K562 (cell line): ENCODE measurements at regions not wholly inside any gene's neighbourhood (a gene's known extent, or its start where the extent isn't known, plus 50 kb on each side); places are given as distances from the start of the nearest gene placed in this dataset.

Experiments used
- ATAC-seq: fragments of 200-7000 bp; cut with Tn5 transposase; 3 replicates; pipeline ENCODE4 v1.9.1; 2020; ENCODE audit warnings: moderate library complexity
- BruUV-seq: library from RNA; stranded (reverse); fragments of 400-500 nt; replicated peaks from 2 replicates; lab custom pipeline; 2021; lab: Mats Ljungman, UMichigan
- CTCF ChIA-PET: fragments of 300-600 bp; formaldehyde crosslinking; extraction: SDS; loops from one replicate; lab custom pipeline; 2021; ENCODE audit warnings: low intra/inter-chr PET ratio; lab: Yijun Ruan, JAX
- POLR2A ChIA-PET: fragments of 300-600, 350-650 bp; sonication (Branson Sonifier 250); formaldehyde crosslinking; extraction: SDS; loops from one replicate; lab custom pipeline; 2021; ENCODE audit warnings: antibody characterized with exemption, inconsistent platforms; lab: Yijun Ruan, JAX
- DNase-seq, 4 experiments: peaks; one replicate each; pipeline versions ENCODE4 v3.0.0 to v3.0.0-alpha.2; 2011 to 2018; ENCODE audit warnings: low spot score in 3 of 4, mixed read lengths in 3 of 4; ENCODE audit errors: extremely low read depth in 1 of 4
- FAIRE-seq: peaks from 2 replicates; lab custom pipeline; 2011; peaks lifted over from hg19 to GRCh38; lab: Jason Lieb, UNC
- H2AFZ ChIP-seq: 2 replicates; pipeline ENCODE4 v1.6.0; 2011; ENCODE audit warnings: low read depth, low read length, control low read depth, inconsistent platforms
- H3K27ac ChIP-seq: fragments of 200-600 bp; 3 replicates; pipeline ENCODE4 v1.8.0; 2011; ENCODE audit warnings: low read depth, mild to moderate bottlenecking, control low read depth, inconsistent platforms, low read length, moderate library complexity, mixed read lengths; ENCODE audit errors: extremely low read depth
- H3K27me3 ChIP-seq, 2 experiments: fragments of 300-600 bp in 1 of 2; 2 replicates in 1 of 2; 3 replicates in 1 of 2; pipeline versions ENCODE4 v1.6.0 to v1.8.0; 2011; ENCODE audit warnings: inconsistent platforms in 2 of 2, low read length in 2 of 2, mild to moderate bottlenecking in 1 of 2, mixed read lengths in 1 of 2, moderate library complexity in 1 of 2; ENCODE audit not compliant: control insufficient read depth in 2 of 2, insufficient read depth in 2 of 2
- H3K36me3 ChIP-seq: fragments of 300-600 bp; 3 replicates; pipeline ENCODE4 v1.8.0; 2011; ENCODE audit warnings: mild to moderate bottlenecking, low read length, inconsistent platforms; ENCODE audit not compliant: control insufficient read depth, insufficient read depth
- H3K4me1 ChIP-seq, 2 experiments: fragments of 200-600 bp in 1 of 2; replicated peaks in 1 of 2; 2 replicates in 1 of 2; 3 replicates in 1 of 2; pipeline versions ENCODE4 v1.5.1 to v1.8.0; 2011; ENCODE audit warnings: inconsistent platforms in 2 of 2, low read length in 2 of 2, mild to moderate bottlenecking in 1 of 2, mixed read lengths in 1 of 2, moderate library complexity in 1 of 2; ENCODE audit not compliant: control insufficient read depth in 2 of 2, insufficient read depth in 2 of 2
- H3K4me2 ChIP-seq: 2 replicates; pipeline ENCODE4 v1.6.1; 2011; ENCODE audit warnings: low read length, control low read depth, inconsistent platforms, mixed read lengths; ENCODE audit not compliant: insufficient read depth
- H3K4me3 ChIP-seq: fragments of 200-600 bp; sonication (generic), shearing (Covaris generic); 2 replicates; pipeline ENCODE4 v1.5.1; 2016; ENCODE audit warnings: control low read depth, inconsistent platforms
- H3K79me2 ChIP-seq: fragments of 200-600 bp; 3 replicates; pipeline ENCODE4 v1.8.0; 2011; ENCODE audit warnings: low read length, inconsistent platforms; ENCODE audit not compliant: control insufficient read depth, insufficient read depth
- H3K9ac ChIP-seq, 2 experiments: 2 replicates each; pipeline versions ENCODE4 v1.6.0 to v1.6.1; 2011; ENCODE audit warnings: low read depth in 2 of 2, low read length in 2 of 2, control low read depth in 1 of 2, inconsistent platforms in 1 of 2, mild to moderate bottlenecking in 1 of 2, mixed read lengths in 1 of 2; ENCODE audit not compliant: insufficient read depth in 1 of 2
- H3K9me1 ChIP-seq: one replicate; pipeline ENCODE4 v1.6.0; 2011; ENCODE audit warnings: inconsistent platforms, mild to moderate bottlenecking, low read length, moderate library complexity; ENCODE audit not compliant: control insufficient read depth, insufficient read depth
- H3K9me3 ChIP-seq: replicated peaks from 2 replicates; pipeline ENCODE4 v1.5.1; 2011; ENCODE audit warnings: low read depth, low read length, inconsistent platforms; ENCODE audit not compliant: control insufficient read depth, insufficient read depth
- H4K20me1 ChIP-seq: replicated peaks from 2 replicates; pipeline ENCODE4 v1.6.1; 2011; ENCODE audit warnings: low read length, inconsistent platforms, mixed read lengths; ENCODE audit not compliant: control insufficient read depth, insufficient read depth
- CBFB ChIP-seq: sonication (generic); formaldehyde crosslinking; IDR thresholded peaks from 2 replicates; pipeline ENCODE4 v1.4.0; 2020; ENCODE audit warnings: mild to moderate bottlenecking, missing genetic modification reagents
- ETV1 ChIP-seq: fragments of 450-650 bp; conservative IDR thresholded peaks from 2 replicates; pipeline ENCODE4 v1.6.1; 2016; ENCODE audit warnings: missing genetic modification characterization, control low read depth, low read depth, missing compliant biosample characterization
- THAP12 ChIP-seq: fragments of 250-450 bp; sonication (Bioruptor Pico); IDR thresholded peaks from 2 replicates; pipeline ENCODE4 v1.9.0; 2021; ENCODE audit warnings: mild to moderate bottlenecking, inconsistent platforms
- ZNF444 ChIP-seq: fragments of 250-450 bp; sonication (Bioruptor Pico); IDR thresholded peaks from 2 replicates; pipeline ENCODE4 v1.4.0; 2020; ENCODE audit warnings: mild to moderate bottlenecking, moderate library complexity
- ZNF551 ChIP-seq: fragments of 250-450 bp; sonication (Bioruptor Pico); IDR thresholded peaks from 2 replicates; pipeline ENCODE4 v1.5.0; 2021; ENCODE audit warnings: mild to moderate bottlenecking, moderate library complexity
- WGBS: fragments of 100-300 bp; shearing (Covaris generic); methylation state at CpG from one replicate; pipeline ENCODE4 v1.1.6; 2016; ENCODE audit warnings: low coverage, mixed read lengths; ENCODE audit not compliant: insufficient coverage; ENCODE audit errors: missing lambda C conversion rate; 5-methylcytosine and 5-hydroxymethylcytosine counted together
- in situ Hi-C: fragments of 300-500 bp; cut with MboI; formaldehyde crosslinking; loops from 4 replicates; pipeline ENCODE4 v1.15.0; 2018; ENCODE audit warnings: inconsistent platforms, mixed read lengths
- intact Hi-C: fragments of 100-400 bp; cut with micrococcal nuclease; formaldehyde crosslinking; loops from 2 replicates; pipeline ENCODE4 v1.14.2; 2022

- no peaks in the 10 kb centered on the region for H3K27me3 ChIP-seq
- ChIA-PET CTCF (no interaction called here), POLR2A (interaction anchor here (0.7 kb wide), 1 partner anchor 35 kb away, joined by 3 read pairs; no protein-coding TSS in a partner anchor)
- 0% methylated on average over 4 of the region's 6 CpGs for WGBS
- no peaks in the 10 kb centered on the region for H3K36me3 ChIP-seq
- in situ Hi-C loops, result no loop called here
- H3K4me1 ChIP-seq, result no peaks in the 10 kb centered on the region
- FAIRE-seq (no peak), ATAC-seq (no peak), DNase-seq (no peak)
- TF ChIP-seq ZNF551 (CRISPR knock-in tag) (no peak), THAP12 (CRISPR knock-in tag) (no peak), CBFB (CRISPR knock-in tag) (no peak), ETV1 (tag) (no peak), ZNF444 (CRISPR knock-in tag) (no peak)
- no TSS peak for BruUV-seq
- H3K79me2 ChIP-seq, result no peaks in the 10 kb centered on the region
- no peak overlapping the region for H3K9ac ChIP-seq
- intact Hi-C loops, result no loop called here
- no peaks in the 10 kb centered on the region for H3K9me3 ChIP-seq
- H3K4me2 ChIP-seq, result no peak overlapping the region
- H2AFZ ChIP-seq, result no peak overlapping the region
- no peak overlapping the region for H3K4me3 ChIP-seq
- no peaks in the 10 kb centered on the region for H3K9me1 ChIP-seq
- H3K27ac ChIP-seq, result no peak overlapping the region
- no peaks in the 10 kb centered on the region for H4K20me1 ChIP-seq
These were observed 341.4 kb downstream of the DTWD2 start for GRCh38 chr5:118646917-118647316.
